WERI-Rb-1 (cell line): ENCODE measurements at regions not wholly inside any gene's neighbourhood (a gene's known extent, or its start where the extent isn't known, plus 50 kb on each side); places are given as distances from the start of the nearest gene placed in this dataset.

Source experiments
- DNase-seq: peaks from one replicate; pipeline ENCODE4 v3.0.0-alpha.2; 2020
- H3K27ac ChIP-seq: fragments of 250-450 bp; sonication (Bioruptor Pico); 2 replicates; pipeline ENCODE4 v1.5.1; 2020; ENCODE audit warnings: mild to moderate bottlenecking, moderate library complexity
- H3K27me3 ChIP-seq: fragments of 250-450 bp; sonication (Bioruptor Pico); 2 replicates; pipeline ENCODE4 v1.5.1; 2021; ENCODE audit warnings: mild to moderate bottlenecking, low read depth, moderate library complexity; ENCODE audit not compliant: insufficient read depth, severe bottlenecking
- H3K36me3 ChIP-seq: fragments of 250-450 bp; sonication (Bioruptor Pico); 2 replicates; pipeline ENCODE4 v1.5.1; 2020; ENCODE audit warnings: mild to moderate bottlenecking, moderate library complexity
- H3K4me3 ChIP-seq: 2 replicates; pipeline ENCODE4 v1.5.1; 2011; ENCODE audit warnings: low read depth, mild to moderate bottlenecking, control low read depth, low read length
- H3K9me3 ChIP-seq: fragments of 250-450 bp; sonication (Bioruptor Pico); 2 replicates; pipeline ENCODE4 v1.5.1; 2021; ENCODE audit warnings: mild to moderate bottlenecking, moderate library complexity; ENCODE audit not compliant: severe bottlenecking
- TF ChIP-seq, protein P1 (sequence below): IDR thresholded peaks from 2 replicates; pipeline ENCODE4 v1.5.1; 2011; ENCODE audit warnings: low read depth, mild to moderate bottlenecking, control low read depth, inconsistent platforms, low read length

DNA sequence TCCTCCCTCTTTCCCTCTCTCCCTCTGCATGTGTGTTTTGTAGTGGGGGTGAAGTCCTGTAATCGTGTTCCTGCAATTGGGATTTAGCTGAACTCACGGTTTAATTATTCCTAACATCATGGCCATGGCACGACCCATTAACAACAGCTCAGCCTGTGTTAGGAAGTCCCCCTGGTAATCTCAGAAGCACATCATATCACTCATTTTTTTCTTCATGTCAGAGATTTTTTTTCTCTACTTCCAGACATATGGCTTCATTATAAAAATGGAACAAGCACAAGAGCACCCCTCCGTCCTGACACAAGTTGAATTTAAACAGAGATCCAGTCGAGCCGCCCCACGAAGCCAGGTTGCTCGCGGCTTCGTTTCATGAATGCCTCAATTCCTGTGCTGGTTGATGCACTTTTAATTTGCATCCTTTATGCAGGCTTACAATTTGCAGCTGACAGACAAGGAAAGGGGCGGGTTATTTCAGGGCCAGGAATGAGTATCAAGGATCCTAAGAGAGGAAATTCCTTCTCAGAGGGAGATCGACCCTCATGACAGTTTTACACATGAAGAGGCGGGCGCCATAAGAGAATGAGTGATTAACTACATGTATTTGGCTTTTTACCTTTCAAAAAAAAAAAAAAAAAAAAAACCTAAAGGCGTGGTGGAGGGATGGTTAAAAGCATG, 192.9 kb downstream of the MAF start:
- Histone ChIP-seq H3K27me3 (peaks cover 53% of the 10 kb centered on the region), H3K9me3 (no peaks in the 10 kb centered on the region), H3K4me3 (no peak overlapping the region), H3K36me3 (no peaks in the 10 kb centered on the region), H3K27ac (no peak overlapping the region)
- no peak for DNase-seq
- TF ChIP-seq, protein P1, sequence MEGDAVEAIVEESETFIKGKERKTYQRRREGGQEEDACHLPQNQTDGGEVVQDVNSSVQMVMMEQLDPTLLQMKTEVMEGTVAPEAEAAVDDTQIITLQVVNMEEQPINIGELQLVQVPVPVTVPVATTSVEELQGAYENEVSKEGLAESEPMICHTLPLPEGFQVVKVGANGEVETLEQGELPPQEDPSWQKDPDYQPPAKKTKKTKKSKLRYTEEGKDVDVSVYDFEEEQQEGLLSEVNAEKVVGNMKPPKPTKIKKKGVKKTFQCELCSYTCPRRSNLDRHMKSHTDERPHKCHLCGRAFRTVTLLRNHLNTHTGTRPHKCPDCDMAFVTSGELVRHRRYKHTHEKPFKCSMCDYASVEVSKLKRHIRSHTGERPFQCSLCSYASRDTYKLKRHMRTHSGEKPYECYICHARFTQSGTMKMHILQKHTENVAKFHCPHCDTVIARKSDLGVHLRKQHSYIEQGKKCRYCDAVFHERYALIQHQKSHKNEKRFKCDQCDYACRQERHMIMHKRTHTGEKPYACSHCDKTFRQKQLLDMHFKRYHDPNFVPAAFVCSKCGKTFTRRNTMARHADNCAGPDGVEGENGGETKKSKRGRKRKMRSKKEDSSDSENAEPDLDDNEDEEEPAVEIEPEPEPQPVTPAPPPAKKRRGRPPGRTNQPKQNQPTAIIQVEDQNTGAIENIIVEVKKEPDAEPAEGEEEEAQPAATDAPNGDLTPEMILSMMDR: no peak

DNA sequence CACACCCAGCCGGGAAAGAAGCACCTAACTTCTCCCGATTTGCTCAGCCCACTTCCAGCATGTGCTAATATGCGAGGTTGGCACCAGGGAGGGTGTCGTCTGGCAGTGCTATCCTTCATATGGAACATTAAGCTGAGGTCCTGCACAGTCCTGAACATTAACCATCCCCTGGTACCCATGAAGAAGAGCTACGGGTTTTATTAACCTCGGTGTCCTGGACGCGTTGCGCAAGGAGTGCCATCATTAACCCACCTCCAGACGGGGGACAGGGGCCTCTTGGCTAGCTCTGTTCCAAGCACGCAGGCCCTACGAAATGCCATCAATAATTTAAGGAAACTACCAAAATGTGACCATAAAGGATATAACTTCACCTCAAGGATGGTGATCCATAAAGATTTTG, 193.5 kb downstream of the MAF start:
- peaks cover 53% of the 10 kb centered on the region for H3K27me3 ChIP-seq
- DNase-seq: no peak
- no peak overlapping the region for H3K4me3 ChIP-seq
- H3K9me3 ChIP-seq: no peaks in the 10 kb centered on the region
- TF ChIP-seq, protein P1: no peak
- H3K27ac ChIP-seq: no peak overlapping the region
- H3K36me3 ChIP-seq: no peaks in the 10 kb centered on the region

DNA sequence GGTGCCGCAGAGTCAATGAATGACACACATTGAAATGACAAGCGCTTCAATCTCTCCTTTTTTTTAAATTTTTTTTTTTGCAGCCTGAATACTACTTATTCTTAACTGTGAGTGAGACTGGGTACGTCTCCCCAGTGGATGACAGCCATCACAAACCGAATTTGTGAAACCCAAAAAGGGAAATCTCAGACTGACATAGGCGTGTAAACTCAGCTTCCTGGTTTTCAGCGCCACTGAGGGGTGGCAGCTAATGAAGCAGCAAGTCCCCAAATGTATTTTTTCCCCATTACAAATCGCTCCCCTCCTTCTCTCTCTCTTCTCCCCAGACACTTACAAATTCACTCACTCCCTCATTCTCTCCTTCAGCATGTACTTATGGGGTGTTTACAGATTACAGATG, 196.0 kb downstream of the MAF start:
- Histone ChIP-seq H3K4me3 (no peak overlapping the region), H3K27me3 (peaks cover 55% of the 10 kb centered on the region), H3K27ac (no peak overlapping the region), H3K36me3 (no peaks in the 10 kb centered on the region), H3K9me3 (no peaks in the 10 kb centered on the region)
- TF ChIP-seq, protein P1: no peak
- DNase-seq: no peak

DNA sequence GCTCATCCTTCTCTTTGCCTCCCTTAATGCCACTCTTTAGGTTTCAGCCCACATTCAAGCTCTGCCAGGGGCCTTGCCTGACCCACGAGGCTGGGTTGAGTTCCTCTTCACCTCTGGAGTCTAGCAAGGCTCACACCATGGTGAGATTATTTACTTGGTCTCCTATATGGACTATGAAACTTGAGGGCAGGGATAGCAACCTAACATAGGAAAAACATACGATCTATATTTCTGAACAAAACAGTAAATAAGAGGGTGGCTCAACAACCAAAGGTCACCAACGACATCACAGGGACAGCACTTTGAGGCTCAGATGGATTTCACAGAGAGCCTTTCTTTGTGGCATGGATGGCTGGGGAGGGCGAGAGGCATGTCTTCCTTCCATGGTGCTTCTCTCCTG, 197.0 kb downstream of the MAF start:
- H3K27me3 ChIP-seq: peaks cover 49% of the 10 kb centered on the region
- DNase-seq: no peak
- no peaks in the 10 kb centered on the region for H3K36me3 ChIP-seq
- H3K9me3 ChIP-seq: no peaks in the 10 kb centered on the region
- H3K4me3 ChIP-seq: no peak overlapping the region
- no peak overlapping the region for H3K27ac ChIP-seq
- TF ChIP-seq, protein P1: no peak

DNA sequence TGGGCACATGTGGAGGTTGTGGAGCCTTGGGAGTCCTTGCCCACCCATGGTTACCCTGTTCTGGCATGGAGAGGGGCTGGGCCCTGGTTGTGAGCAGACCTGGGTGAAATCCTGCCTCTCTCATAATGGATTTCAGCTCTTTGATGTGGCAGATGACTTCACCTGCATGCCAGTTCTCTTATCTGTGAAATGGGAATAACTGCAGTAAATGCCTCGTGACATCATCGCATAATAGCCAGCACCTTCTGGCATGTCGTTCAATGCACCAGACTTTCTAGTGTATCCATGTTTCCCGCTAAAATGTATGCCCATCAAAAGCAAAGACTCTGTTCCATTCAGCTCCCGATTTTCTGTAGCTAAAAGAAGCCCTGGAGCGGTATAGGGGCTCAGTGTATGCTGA, 197.6 kb downstream of the MAF start:
- no peaks in the 10 kb centered on the region for H3K9me3 ChIP-seq
- no peak for DNase-seq
- TF ChIP-seq, protein P1: no peak
- H3K27ac ChIP-seq: no peak overlapping the region
- H3K36me3 ChIP-seq: no peaks in the 10 kb centered on the region
- peaks cover 49% of the 10 kb centered on the region for H3K27me3 ChIP-seq
- H3K4me3 ChIP-seq: no peak overlapping the region

DNA sequence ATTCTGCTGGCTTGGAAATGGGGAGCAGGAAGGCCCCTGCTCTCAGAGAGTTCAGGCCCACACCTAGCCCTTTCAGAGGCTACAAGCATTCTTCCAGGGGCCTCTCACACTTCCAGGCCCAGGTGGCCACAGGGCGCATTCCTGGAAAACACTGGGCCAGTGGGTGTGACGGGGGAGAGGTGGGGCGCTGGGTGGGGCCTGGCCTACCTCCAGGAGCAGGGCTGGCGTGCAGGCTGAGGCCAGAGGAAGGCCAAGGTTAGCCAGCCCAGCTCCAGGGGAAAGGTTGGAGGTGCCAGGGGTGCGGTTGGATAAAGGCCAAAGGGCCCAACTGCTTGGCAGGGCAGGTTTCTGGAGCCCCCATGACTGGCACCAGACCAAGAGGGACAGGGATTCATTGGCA, 198.2 kb downstream of the MAF start:
- no peaks in the 10 kb centered on the region for H3K9me3 ChIP-seq
- no peak for DNase-seq
- TF ChIP-seq, protein P1: no peak
- H3K4me3 ChIP-seq: no peak overlapping the region
- H3K27me3 ChIP-seq: peaks cover 49% of the 10 kb centered on the region
- H3K36me3 ChIP-seq: no peaks in the 10 kb centered on the region
- H3K27ac ChIP-seq: no peak overlapping the region
